ENCODE measurements at regions not wholly inside any gene's neighbourhood (a gene's known extent, or its start where the extent isn't known, plus 50 kb on each side); places are given as distances from the start of the nearest gene placed in this dataset.

GRCh38 chr2:121049950-121050585 lies 234.9 kb downstream of the TFCP2L1 start:
- no peak for TF ChIP-seq CTCF (conservative IDR thresholded peaks at IDR 0.05; ENCODE audit: low read depth, low read length)
- TF ChIP-seq EZH2 (IDR thresholded peaks at IDR 0.05; ENCODE audit: low read length, unreplicated experiment), result no peak

Data from PC-3 (cell line).